ENCODE measurements at regions not wholly inside any gene's neighbourhood (a gene's known extent, or its start where the extent isn't known, plus 50 kb on each side); places are given as distances from the start of the nearest gene placed in this dataset.

DNA sequence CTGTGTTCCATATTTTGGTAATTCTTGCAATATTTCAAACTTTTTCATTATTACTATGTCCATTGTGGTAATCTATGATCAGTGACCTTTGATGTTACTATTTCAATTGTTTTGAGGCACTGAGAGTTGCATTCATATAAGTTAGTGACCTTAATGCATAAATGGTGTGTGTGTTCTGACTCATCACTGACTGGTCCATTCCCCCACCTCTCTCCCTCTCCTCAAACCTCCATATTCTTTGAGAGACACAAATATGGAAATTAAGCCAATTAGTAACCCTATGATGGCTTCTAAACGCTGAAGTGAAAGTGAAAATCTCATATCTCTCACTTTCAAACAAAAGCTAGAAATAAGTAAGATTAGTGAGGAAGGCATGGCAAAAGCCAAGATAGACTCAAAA, 739.6 kb downstream of the CCSER2 start:
- ATAC-seq = no peak
- intact Hi-C loops (cut with DNase I) = no loop called here
- H3K4me3 ChIP-seq = no peak overlapping the region
- H3K36me3 ChIP-seq = no peaks in the 10 kb centered on the region
- no peaks in the 10 kb centered on the region for H3K4me1 ChIP-seq
- WGBS, 2 donors = 74 to 76% methylated on average over 1 of the region's 1 CpG
- H3K9me3 ChIP-seq = peaks cover 0 to 29% (median 0%) of the 10 kb centered on the region in 11 donors
- TF ChIP-seq, protein P1, sequence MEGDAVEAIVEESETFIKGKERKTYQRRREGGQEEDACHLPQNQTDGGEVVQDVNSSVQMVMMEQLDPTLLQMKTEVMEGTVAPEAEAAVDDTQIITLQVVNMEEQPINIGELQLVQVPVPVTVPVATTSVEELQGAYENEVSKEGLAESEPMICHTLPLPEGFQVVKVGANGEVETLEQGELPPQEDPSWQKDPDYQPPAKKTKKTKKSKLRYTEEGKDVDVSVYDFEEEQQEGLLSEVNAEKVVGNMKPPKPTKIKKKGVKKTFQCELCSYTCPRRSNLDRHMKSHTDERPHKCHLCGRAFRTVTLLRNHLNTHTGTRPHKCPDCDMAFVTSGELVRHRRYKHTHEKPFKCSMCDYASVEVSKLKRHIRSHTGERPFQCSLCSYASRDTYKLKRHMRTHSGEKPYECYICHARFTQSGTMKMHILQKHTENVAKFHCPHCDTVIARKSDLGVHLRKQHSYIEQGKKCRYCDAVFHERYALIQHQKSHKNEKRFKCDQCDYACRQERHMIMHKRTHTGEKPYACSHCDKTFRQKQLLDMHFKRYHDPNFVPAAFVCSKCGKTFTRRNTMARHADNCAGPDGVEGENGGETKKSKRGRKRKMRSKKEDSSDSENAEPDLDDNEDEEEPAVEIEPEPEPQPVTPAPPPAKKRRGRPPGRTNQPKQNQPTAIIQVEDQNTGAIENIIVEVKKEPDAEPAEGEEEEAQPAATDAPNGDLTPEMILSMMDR (IDR thresholded peaks at IDR 0.05) = no peak
- no peak overlapping the region for H3K27ac ChIP-seq
- H3K27me3 ChIP-seq = no peaks in the 10 kb centered on the region
- DNase-seq = no peak

DNA sequence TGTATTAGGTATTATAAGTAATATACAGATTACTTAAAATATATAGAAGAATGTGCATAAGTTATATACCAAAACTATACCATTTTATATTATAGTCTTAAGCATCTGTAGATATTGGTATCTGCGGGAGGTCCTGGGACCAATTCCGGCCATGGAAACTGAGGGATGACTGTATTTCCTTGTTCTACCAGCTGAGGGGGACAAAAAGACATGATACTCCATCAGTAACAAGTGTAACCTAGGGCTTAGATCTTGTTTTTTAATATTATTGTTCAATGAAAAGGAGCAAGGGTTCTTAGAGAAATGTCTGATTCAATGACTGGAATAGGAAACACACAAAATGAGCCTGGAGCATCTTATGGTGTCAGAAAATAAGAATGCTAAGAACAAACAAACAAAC, 752.5 kb downstream of the CCSER2 start:
- H3K27me3 ChIP-seq = no peaks in the 10 kb centered on the region
- WGBS, 2 donors = 65 to 86% methylated on average over 2 of the region's 2 CpGs
- H3K9me3 ChIP-seq = peaks cover 0 to 2% (median 0%) of the 10 kb centered on the region in 11 donors
- DNase-seq = no peak
- intact Hi-C loops (cut with DNase I) = no loop called here
- H3K36me3 ChIP-seq = no peaks in the 10 kb centered on the region
- no peak overlapping the region for H3K27ac ChIP-seq
- TF ChIP-seq, protein P1 (IDR thresholded peaks at IDR 0.05) = no peak
- H3K4me1 ChIP-seq = no peaks in the 10 kb centered on the region
- H3K4me3 ChIP-seq = no peak overlapping the region
- ATAC-seq = no peak

GRCh38 chr10:85098835-85099521, 770.6 kb downstream of the CCSER2 start:
- no peak for DNase-seq
- Histone ChIP-seq H3K4me3 (no peak overlapping the region), H3K36me3 (no peaks in the 10 kb centered on the region), H3K9me3 (no peaks in the 10 kb centered on the region), H3K4me1 (no peaks in the 10 kb centered on the region), H3K27me3 (no peaks in the 10 kb centered on the region), H3K27ac (no peak overlapping the region)
- intact Hi-C loops (cut with DNase I) = no loop called here
- WGBS, 2 donors = 85 to 95% methylated on average over 3 of the region's 3 CpGs
- no peak for ATAC-seq
- TF ChIP-seq, protein P1 (IDR thresholded peaks at IDR 0.05) = no peak

DNA sequence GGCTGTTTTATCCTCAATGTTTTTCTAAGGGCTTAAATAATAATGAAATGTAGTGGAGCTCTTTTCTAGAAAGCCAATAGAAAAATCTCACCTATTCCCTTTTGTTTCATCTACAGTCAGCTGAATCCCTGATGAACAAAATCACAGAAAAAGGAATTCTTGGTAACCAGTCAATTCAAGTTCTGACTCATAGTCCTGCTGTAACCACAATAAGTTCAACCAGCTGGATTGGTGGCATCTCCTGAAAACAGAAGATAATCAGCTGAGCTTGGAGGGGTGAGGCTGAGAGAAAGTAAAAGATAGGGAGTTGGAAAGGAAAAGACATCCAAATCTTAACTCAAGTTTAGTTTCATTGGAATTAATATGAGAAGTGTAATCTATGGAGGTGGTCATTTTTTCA, 772.1 kb downstream of the CCSER2 start:
- Histone ChIP-seq H3K9me3 (no peaks in the 10 kb centered on the region), H3K36me3 (no peaks in the 10 kb centered on the region), H3K27ac (no peak overlapping the region), H3K4me3 (no peak overlapping the region), H3K27me3 (no peaks in the 10 kb centered on the region), H3K4me1 (no peaks in the 10 kb centered on the region)
- DNase-seq (no peak), ATAC-seq (no peak)
- intact Hi-C loops (cut with DNase I) = no loop called here
- TF ChIP-seq, protein P1 (IDR thresholded peaks at IDR 0.05) = no peak
